Left colon (tissue), 2 donors: ENCODE measurements at regions not wholly inside any gene's neighbourhood (a gene's known extent, or its start where the extent isn't known, plus 50 kb on each side); places are given as distances from the start of the nearest gene placed in this dataset.
A peak's percentile ranks its signal among the peaks of the same experiment; 100 is the strongest.

Experiments used
- ATAC-seq: fragments of 200-7000 bp; cut with Tn5 transposase; one replicate; pipeline ENCODE4 v1.9.1; 2020; ENCODE audit warnings: mild to moderate bottlenecking, moderate library complexity
- DNase-seq, 2 donors: peaks; one replicate each; pipeline ENCODE4 v3.0.0-alpha.2; 2020
- intact Hi-C, 2 donors: fragments of 100-400 bp; cut with DNase I in 1 of 2; cut with micrococcal nuclease in 1 of 2; formaldehyde crosslinking; loops; one replicate each; pipeline versions ENCODE4 v1.11.2 to v1.14.0; 2022; cut with DNase I, micrococcal nuclease
- donor health status: DM: no; HTN: no; CAD: no.
- donor health status: DM: yes; HTN: yes; CAD: no.

- no peak for DNase-seq
- intact Hi-C loops, result no loop called here
- ATAC-seq, result no peak
Measured at GRCh38 chr15:39323706-39324105, 257.2 kb upstream of the THBS1 start.

- DNase-seq, result no peak
- no peak for ATAC-seq
Measured at GRCh38 chr15:39326306-39326975, 254.4 kb upstream of the THBS1 start.

GRCh38 chr15:39327005-39327730 is 253.7 kb upstream of the THBS1 start:
- no peak for DNase-seq
- ATAC-seq, result no peak
- intact Hi-C loops, result no loop called here

More at GRCh38 chr15:39326306-39326975, 254.4 kb upstream of the THBS1 start:
- intact Hi-C loops, result no loop called here

DNA sequence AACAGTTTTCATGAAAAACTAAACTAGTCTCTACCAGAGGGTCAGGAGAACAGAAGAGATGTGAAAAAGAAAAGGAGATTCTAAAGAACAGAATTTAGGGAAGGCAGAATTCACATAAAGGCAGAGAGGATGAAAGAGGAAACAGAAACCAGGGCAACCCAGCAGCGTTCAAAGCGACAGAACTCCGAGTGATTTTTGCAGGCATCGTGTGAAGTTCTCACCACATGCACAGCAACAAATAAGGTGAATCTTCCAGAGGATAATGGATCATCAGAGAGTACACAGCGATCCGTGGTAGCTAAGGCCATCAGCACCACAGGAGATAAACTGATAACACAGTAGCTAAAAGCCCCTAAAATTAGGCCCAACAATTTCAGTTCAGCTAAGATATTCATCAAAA is 250.8 kb upstream of the THBS1 start:
- intact Hi-C loops, result no loop called here
- DNase-seq, result no peak
- no peak for ATAC-seq

GRCh38 chr15:39331584-39331983 is 249.3 kb upstream of the THBS1 start:
- intact Hi-C loops, result no loop called here
- DNase-seq (no peak), ATAC-seq (no peak)

DNA sequence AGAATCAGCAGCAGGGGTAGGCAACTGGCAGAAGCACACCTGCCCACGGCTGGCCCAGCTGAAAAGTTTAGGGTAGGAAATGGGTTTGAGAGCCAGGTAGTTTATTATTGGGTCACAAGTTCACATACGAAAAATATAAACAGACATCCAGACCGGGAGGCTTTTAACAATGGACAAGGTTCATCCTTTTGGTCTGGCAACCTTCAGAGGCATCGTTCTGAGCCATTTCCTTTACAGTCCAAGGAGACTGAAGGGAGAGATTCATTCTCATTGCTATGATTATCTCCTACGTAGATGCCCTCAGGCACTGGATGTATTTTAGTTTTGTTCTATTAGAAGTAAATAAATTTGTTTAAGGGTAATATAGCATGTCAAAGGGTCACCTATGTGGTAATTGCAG is 248.0 kb upstream of the THBS1 start:
- no peak for ATAC-seq
- DNase-seq, result no peak
- intact Hi-C loops, result no loop called here

- intact Hi-C loops, result no loop called here
- DNase-seq (no peak), ATAC-seq (no peak)
Measured at GRCh38 chr15:39333393-39333792, 247.5 kb upstream of the THBS1 start.

- no peak for ATAC-seq
- DNase-seq, result no peak
- intact Hi-C loops, result no loop called here
Measured at GRCh38 chr15:39333896-39334295, 247.0 kb upstream of the THBS1 start.

DNA sequence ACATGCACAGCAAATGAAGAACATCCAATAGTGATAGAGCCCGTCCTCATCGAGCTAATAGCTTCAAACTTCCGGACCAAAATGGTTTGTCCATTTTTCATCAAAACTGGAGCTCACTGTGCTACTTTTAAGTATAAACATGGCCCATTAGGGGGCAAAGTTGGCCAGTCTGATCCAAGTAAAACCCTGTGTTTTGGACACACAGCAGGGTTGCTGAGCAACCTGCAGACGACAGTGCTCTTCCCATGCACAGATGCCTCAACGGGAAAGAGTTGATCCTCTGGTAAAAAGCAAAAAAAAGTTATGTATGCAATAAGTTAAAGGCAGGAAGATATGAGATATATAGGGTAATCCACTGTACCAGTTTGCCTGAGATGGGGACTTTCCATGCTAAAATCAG is 244.0 kb upstream of the THBS1 start:
- no peak for DNase-seq
- no peak for ATAC-seq
- intact Hi-C loops, result no loop called here

- DNase-seq (no peak), ATAC-seq (no peak)
- intact Hi-C loops, result no loop called here
Measured at GRCh38 chr15:39338251-39338650, 242.6 kb upstream of the THBS1 start.

- intact Hi-C loops, result no loop called here
- ATAC-seq, result no peak
- DNase-seq, result no peak
Measured at GRCh38 chr15:39340903-39341645, 239.8 kb upstream of the THBS1 start.

DNA sequence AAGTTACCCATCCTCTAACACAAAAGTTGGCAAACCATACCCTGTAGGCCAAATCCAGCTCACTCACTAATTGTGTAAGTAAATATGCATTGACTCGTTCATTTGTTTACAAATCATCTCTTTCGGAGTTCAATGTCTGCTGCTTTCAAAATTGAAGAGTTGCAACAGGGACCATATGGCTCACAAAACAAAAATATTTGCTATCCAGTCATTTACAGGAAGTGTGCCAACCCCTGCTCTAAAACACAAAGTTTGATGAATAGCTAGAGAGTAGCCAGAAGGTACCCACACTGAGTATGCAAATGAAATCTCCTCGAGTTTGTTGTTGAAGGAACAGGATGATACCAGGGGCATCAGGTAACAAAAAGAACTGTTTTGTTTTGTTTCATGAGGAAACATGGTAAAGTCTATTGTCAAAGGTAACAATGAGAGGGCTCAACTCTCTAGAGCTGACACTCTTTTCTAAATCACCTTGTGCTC is 236.2 kb upstream of the THBS1 start:
- intact Hi-C loops, result no loop called here
- no peak for ATAC-seq
- DNase-seq, result no peak

- intact Hi-C loops, result no loop called here
- no peak for DNase-seq
- ATAC-seq, result no peak
Measured at GRCh38 chr15:39345176-39345575, 235.7 kb upstream of the THBS1 start.

- ATAC-seq, result no peak
- intact Hi-C loops, result no loop called here
- DNase-seq, result no peak
Measured at GRCh38 chr15:39347453-39347852, 233.4 kb upstream of the THBS1 start.

GRCh38 chr15:39350785-39351184 is 230.1 kb upstream of the THBS1 start:
- DNase-seq (no peak), ATAC-seq (no peak)
- intact Hi-C loops, result no loop called here

DNA sequence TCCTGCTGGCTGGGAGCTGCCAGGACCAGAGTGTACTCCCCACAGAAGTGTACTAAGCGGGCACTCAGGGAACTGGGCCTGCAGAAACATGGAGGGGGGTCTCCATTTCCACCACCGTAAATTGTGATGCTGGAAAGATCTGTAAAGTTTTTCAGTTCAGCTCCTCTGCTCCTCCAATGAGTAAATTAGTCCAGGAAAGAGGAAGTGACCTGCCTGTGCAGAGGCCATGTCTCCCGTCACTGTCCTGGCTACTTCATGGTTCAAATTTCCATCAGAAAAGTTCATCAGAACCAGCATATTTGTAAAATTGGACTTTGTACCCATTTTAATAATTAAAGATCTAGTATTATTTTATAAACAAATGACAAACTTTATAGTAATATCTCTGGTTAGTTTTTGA is 226.7 kb upstream of the THBS1 start:
- intact Hi-C loops, result no loop called here
- no peak for ATAC-seq
- DNase-seq, result no peak

GRCh38 chr15:39357480-39358268 is 223.2 kb upstream of the THBS1 start:
- no peak for DNase-seq
- intact Hi-C loops, result no loop called here
- peak; percentile 34 for ATAC-seq

GRCh38 chr15:39358441-39359041 is 222.3 kb upstream of the THBS1 start:
- intact Hi-C loops, result no loop called here
- ATAC-seq (peak; percentile 40), DNase-seq (no peak)

GRCh38 chr15:39359771-39360170 is 221.1 kb upstream of the THBS1 start:
- ATAC-seq (no peak), DNase-seq (no peak)
- intact Hi-C loops, result no loop called here
